ENCODE measurements at regions not wholly inside any gene's neighbourhood (a gene's known extent, or its start where the extent isn't known, plus 50 kb on each side); places are given as distances from the start of the nearest gene placed in this dataset.

- Histone ChIP-seq H3K27ac (ENCODE audit: low read depth in 1 of 2, low read length in 2 of 2) (no peak overlapping the region), H3K9ac (ENCODE audit: insufficient read depth, low read length, poor library complexity, severe bottlenecking) (no peak overlapping the region), H3K4me3 (replicated peaks in 1 of 3; ENCODE audit: low read depth in 2 of 3, low read length in 3 of 3) (no peak overlapping the region), H3K4me2 (replicated peaks; ENCODE audit: extremely low read depth, low read length, poor library complexity, severe bottlenecking) (no peak overlapping the region), H4K20me1 (ENCODE audit: insufficient read depth, low read length) (no peaks in the 10 kb centered on the region), H3K27me3 (ENCODE audit: control insufficient read depth in 2 of 2, insufficient read depth in 2 of 2, low read length in 2 of 2) (no peaks in the 10 kb centered on the region), H3K4me1 (ENCODE audit: control insufficient read depth in 1 of 2, insufficient read depth in 2 of 2, low read length in 2 of 2) (no peaks in the 10 kb centered on the region), H3K36me3 (replicated peaks in 1 of 2; ENCODE audit: control insufficient read depth in 1 of 2, insufficient read depth in 2 of 2, low read length in 2 of 2) (no peaks in the 10 kb centered on the region), H2AFZ (ENCODE audit: insufficient read depth, low read depth, low read length, poor library complexity, severe bottlenecking) (no peak overlapping the region), H3K9me3 (replicated peaks in 1 of 2; ENCODE audit: control insufficient read depth in 1 of 2, insufficient read depth in 1 of 2, low read length in 2 of 2) (peaks cover 18 to 22% of the 10 kb centered on the region in 2 donors), H3K79me2 (ENCODE audit: insufficient read depth, low read length) (no peaks in the 10 kb centered on the region)
- Mint-ChIP-seq H3K4me3 (no peak overlapping the region), H3K27me3 (ENCODE audit: low read depth in 3 of 3) (no peaks in the 10 kb centered on the region), H3K9me3 (peaks cover 15 to 33% (median 24%) of the 10 kb centered on the region in 7 donors), H3K27ac (no peak overlapping the region), H3K4me1 (peaks cover 6% of the 10 kb centered on the region), H3K36me3 (no peaks in the 10 kb centered on the region)
- intact Hi-C loops (cut with micrococcal nuclease): no loop called here
- no peak for DNase-seq
- TF ChIP-seq, protein P1, sequence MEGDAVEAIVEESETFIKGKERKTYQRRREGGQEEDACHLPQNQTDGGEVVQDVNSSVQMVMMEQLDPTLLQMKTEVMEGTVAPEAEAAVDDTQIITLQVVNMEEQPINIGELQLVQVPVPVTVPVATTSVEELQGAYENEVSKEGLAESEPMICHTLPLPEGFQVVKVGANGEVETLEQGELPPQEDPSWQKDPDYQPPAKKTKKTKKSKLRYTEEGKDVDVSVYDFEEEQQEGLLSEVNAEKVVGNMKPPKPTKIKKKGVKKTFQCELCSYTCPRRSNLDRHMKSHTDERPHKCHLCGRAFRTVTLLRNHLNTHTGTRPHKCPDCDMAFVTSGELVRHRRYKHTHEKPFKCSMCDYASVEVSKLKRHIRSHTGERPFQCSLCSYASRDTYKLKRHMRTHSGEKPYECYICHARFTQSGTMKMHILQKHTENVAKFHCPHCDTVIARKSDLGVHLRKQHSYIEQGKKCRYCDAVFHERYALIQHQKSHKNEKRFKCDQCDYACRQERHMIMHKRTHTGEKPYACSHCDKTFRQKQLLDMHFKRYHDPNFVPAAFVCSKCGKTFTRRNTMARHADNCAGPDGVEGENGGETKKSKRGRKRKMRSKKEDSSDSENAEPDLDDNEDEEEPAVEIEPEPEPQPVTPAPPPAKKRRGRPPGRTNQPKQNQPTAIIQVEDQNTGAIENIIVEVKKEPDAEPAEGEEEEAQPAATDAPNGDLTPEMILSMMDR (IDR thresholded peaks at IDR 0.05): no peak
These were observed 237.4 kb upstream of the DMAC1 start for GRCh38 chr9:8036914-8037524.

GRCh38 chr9:8033794-8034193 lies 234.2 kb upstream of the DMAC1 start:
- H3K27me3 ChIP-seq (ENCODE audit: control insufficient read depth in 2 of 2, insufficient read depth in 2 of 2, low read length in 2 of 2): no peaks in the 10 kb centered on the region
- no peak overlapping the region for H3K4me3 ChIP-seq (replicated peaks in 1 of 3; ENCODE audit: low read depth in 2 of 3, low read length in 3 of 3)
- no peak for DNase-seq
- no peak overlapping the region for H3K27ac ChIP-seq (ENCODE audit: low read depth in 1 of 2, low read length in 2 of 2)
- H3K4me1 ChIP-seq (ENCODE audit: control insufficient read depth in 1 of 2, insufficient read depth in 2 of 2, low read length in 2 of 2): no peaks in the 10 kb centered on the region
- H3K4me2 ChIP-seq (replicated peaks; ENCODE audit: extremely low read depth, low read length, poor library complexity, severe bottlenecking): no peak overlapping the region
- Mint-ChIP-seq H3K4me3 (no peak overlapping the region), H3K36me3 (no peaks in the 10 kb centered on the region), H3K27me3 (ENCODE audit: low read depth in 3 of 3) (no peaks in the 10 kb centered on the region), H3K9me3 (peaks cover 5 to 24% (median 20%) of the 10 kb centered on the region in 7 donors), H3K27ac (no peak overlapping the region), H3K4me1 (peaks cover 6% of the 10 kb centered on the region)
- H4K20me1 ChIP-seq (ENCODE audit: insufficient read depth, low read length): no peaks in the 10 kb centered on the region
- no peak overlapping the region for H2AFZ ChIP-seq (ENCODE audit: insufficient read depth, low read depth, low read length, poor library complexity, severe bottlenecking)
- H3K36me3 ChIP-seq (replicated peaks in 1 of 2; ENCODE audit: control insufficient read depth in 1 of 2, insufficient read depth in 2 of 2, low read length in 2 of 2): no peaks in the 10 kb centered on the region
- no peak overlapping the region for H3K9ac ChIP-seq (ENCODE audit: insufficient read depth, low read length, poor library complexity, severe bottlenecking)
- intact Hi-C loops (cut with micrococcal nuclease): no loop called here
- TF ChIP-seq, protein P1 (IDR thresholded peaks at IDR 0.05): no peak
- 75% methylated on average over 1 of the region's 2 CpGs for WGBS (ENCODE audit: insufficient coverage)
- H3K9me3 ChIP-seq (replicated peaks in 1 of 2; ENCODE audit: control insufficient read depth in 1 of 2, insufficient read depth in 1 of 2, low read length in 2 of 2): peaks cover 18 to 22% of the 10 kb centered on the region in 2 donors
- H3K79me2 ChIP-seq (ENCODE audit: insufficient read depth, low read length): no peaks in the 10 kb centered on the region
